NCI-H1092 treated with DMSO at 0.1 percent for 48 hours (cell line): ENCODE measurements at regions not wholly inside any gene's neighbourhood (a gene's known extent, or its start where the extent isn't known, plus 50 kb on each side); places are given as distances from the start of the nearest gene placed in this dataset.
"Not testable (repeated sequence)": the region's sequence is repeated elsewhere in the genome, so short reads cannot be mapped to it uniquely, and the experiment has no call there.

Experiments used
- DNase-seq: peaks from one replicate; lab custom pipeline; 2025; lab: John Stamatoyannopoulos, UW

DNA sequence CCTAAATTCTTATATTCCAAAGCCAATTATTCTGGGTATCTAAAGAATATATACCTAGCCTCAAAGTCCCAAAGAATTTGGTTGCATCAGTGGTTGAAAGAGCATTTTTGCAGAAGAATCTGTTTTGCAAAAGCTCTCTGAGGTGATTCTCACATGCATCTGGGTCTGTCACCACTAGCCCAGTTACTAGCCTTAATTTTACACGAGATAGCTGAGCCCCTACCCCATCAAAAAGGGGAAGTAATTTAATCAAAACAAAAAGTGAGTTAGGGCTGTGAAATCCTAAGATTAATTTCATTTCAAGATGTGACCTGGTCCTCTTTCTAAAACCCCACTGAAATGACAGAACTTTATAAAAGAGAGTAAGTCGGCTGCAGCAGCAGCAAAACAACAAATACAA lies 53.7 kb upstream of the ZSCAN2 start:
- not testable (repeated sequence) for DNase-seq

DNA sequence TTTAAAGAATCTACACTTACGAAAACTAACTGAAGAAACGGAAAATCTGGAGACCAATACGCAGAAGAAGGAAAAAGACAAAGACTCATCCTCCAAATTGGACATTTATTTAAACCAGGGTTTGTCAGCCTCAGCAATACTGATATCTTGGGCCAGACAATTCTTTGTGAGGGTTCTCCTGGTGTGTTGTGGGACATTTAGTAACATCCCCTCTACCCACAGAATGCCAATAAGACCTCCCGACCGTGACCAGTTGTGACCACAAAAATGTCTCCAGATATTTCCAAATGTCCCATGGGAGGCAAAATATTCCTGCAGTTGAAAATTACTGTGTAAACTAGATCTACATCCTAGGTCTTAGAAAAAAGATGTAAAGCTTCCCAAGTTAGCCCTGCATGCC lies 50.3 kb upstream of the ZSCAN2 start:
- DNase-seq, result not testable (repeated sequence)
